ENCODE measurements at regions not wholly inside any gene's neighbourhood (a gene's known extent, or its start where the extent isn't known, plus 50 kb on each side); places are given as distances from the start of the nearest gene placed in this dataset.

GRCh38 chr22:49327411-49328117 is 500.1 kb downstream of the BRD1 start:
- no peak for DNase-seq (ENCODE audit: low spot score)

GRCh38 chr22:49326558-49326957 is 501.1 kb downstream of the BRD1 start:
- no peak for DNase-seq (ENCODE audit: low spot score)

- DNase-seq (ENCODE audit: low spot score) = no peak
Observed at GRCh38 chr22:49325531-49326395, 501.9 kb downstream of the BRD1 start.

- no peak for DNase-seq (ENCODE audit: low spot score)
Observed at GRCh38 chr22:49324527-49325491, 502.9 kb downstream of the BRD1 start.

DNA sequence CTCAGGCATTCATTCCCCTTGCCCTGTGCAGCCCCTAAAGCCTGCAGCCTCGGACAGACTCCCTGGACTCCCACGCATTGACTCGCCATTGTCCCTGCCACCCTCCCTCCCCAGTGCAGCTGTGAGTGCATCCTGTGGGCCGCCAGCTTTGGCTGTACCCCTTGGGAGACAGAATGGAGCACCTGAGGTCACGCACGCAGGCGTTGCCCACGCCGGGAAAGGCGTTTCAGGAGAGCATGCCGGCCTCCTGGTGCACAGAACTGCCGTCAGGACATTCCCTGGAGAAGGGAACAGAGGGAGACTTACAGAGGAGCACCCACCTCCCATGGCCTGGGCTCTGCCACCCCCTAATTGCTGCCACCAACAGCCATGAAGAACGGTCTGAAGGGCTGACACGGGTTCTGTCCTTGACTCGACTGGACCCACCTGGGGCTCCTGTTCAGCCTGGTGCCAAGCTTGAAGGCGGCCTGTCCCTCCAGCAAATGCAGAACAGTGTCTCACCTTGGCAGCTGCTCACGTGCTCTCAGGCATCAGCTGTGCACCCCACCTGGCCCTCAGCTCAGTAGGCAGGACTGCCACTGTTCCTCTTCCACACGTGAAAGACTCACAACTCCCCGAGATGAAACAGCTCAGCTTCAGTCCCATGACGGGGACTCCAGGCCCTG is 503.8 kb downstream of the BRD1 start:
- DNase-seq (ENCODE audit: low spot score) = no peak

DNA sequence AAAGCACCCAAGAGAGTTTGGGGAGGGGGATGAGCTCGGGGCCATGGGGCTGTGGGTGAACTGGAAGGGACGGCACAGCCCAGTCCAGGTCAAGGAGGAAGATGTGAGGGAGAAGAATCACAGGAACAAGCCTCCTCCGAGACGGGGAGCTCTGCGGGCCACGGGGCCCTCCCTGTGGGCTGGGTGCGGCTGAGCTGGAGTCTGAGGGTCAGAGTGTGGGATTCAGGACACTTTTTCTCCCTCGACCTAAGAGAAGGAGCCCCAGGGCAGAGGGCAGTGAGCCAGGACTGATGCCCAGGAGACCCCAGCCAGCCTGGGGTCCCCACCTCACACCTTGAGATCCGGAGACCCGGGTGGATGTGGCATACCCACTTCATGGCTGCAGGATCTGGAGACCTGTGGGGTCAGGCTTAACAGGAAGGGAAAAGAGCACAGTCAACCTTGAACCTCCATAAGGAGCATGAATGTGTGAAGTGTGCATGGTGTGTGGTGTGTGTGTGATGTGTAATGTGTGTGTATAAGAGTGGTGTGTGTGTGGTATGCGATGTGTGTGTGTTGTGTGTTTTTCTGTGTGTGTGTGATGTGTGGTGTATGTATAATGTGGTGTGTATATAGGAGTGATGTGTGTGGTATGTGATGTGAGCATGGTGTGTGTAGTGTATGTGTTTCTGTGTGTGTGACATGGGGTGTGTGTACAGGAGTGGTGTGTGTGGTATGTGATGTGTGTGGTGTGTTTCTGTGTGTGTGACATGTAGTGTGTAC is 504.6 kb downstream of the BRD1 start:
- no peak for DNase-seq (ENCODE audit: low spot score)

DNA sequence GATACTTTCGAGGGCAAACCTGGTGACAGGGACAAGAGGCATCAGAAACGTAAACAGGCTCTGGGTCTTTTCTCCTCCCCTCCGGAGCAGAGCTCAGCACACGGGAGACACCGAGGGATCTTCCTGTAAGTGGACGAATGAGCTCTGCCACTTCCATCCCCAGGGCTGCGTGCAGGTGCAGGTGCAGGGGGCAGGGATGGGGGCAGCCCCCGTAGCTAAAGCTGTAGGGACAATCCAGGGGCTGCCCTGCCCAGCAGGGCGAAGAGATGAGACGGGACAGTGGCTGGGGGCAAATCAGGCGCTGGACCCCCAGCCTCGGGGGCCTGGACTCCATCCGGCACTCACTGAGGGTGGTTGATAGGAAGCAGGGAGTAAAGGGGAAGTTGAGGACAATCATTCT is 505.4 kb downstream of the BRD1 start:
- DNase-seq (ENCODE audit: low spot score) = no peak

DNA sequence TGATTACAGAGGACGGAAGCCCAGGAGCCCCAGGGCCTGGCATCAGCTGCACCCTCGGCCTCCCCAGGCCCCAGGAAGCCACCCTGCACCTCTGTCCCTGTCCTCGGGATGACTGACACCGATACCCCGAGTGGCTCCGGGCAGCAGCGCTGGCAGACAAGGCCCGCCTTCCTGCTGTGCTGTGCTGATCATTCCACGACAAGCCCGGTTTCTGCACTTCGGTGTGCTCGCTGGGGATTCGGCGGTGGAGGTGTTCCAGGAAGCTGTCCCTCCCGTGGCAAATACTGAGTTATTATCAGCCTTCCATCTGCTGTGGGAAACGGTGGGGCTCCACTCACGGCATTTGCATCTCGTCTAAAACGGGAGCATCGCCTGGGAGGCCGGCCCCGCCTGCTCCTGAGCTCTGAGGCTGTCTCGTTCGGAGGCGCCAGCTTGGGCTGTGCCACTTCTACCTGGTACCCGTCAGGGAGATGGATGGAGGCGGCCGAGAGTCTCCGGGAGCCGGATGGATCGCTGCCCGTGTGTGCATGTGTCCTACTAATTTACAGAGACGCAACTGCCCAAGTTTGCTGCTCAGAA is 506.1 kb downstream of the BRD1 start:
- DNase-seq (ENCODE audit: low spot score) = no peak

DNA sequence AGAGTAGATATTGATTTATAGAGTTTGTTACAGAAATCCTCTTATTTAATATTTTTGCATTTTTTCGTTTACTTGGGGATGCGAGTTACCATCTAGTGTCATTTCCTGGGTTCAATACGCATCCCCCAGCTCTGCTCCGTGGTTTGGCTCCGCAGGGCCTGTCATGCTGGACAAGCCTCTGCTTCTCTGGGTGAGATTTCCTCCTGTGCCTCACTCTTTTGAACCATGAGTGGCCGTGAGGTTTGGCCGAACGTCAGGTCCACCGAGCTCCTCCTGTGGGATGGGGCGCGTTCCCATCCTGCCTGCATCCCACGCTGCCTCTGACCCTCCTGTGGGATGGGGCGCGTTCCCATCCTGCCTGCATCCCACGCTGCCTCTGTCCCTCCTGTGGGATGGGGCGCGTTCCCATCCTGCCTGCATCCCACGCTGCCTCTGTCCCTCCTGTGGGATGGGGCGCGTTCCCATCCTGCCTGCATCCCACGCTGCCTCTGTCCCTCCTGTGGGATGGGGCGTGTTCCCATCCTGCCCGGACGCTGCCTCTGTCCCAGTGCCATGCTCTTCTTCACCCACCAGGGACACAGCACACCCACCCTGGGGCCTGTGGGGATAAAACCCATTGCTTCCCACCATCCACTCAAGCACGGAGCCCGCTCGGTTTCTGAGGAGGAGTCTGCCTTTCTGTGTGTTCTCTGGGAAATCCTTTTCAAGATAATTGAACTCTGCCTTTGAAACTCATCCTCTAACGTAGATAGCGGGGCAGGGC is 506.8 kb downstream of the BRD1 start:
- DNase-seq (ENCODE audit: low spot score) = no peak

DNA sequence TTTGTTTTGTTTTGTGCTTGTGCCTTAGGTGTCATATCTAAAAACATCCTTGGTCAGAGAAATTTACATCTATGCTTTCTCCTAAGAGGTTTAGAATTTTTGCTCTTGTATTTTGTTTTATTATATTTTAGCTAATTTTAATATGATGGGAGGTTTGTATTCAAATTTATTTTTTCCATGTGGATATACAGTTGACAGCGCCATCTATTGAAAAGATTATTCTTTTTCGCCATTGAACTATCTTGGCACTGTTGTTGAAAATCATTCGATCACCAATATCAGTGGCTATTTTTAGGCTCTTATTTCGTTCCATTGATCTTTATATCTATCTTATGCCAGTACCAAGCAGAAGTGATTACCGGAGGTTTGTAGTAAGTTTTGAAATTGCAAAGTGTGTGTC is 510.3 kb downstream of the BRD1 start:
- DNase-seq (ENCODE audit: low spot score) = no peak

DNA sequence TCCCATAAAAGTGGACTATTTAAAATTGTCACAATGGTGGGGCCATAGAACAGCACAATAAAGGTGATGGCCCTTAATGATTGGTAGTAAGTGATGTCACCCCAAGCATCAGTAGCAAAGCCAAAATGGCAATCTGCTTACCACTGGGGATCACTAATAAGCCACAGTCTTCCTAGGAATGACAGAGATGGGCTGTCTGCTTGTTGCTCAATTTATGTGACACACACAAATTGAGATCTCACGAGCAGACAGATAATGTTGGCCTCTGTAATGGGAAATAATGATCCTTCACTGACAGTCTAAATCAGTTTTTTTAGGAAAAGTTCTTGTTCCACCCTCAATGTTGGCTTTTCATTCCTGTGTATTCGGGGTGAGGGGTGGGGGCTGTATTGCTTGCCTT is 515.1 kb downstream of the BRD1 start:
- DNase-seq (ENCODE audit: low spot score) = no peak

- DNase-seq (ENCODE audit: low spot score) = no peak
Observed at GRCh38 chr22:49310354-49310753, 517.3 kb downstream of the BRD1 start.

GRCh38 chr22:49308300-49308699 is 519.4 kb downstream of the BRD1 start:
- no peak for DNase-seq (ENCODE audit: low spot score)

- no peak for DNase-seq (ENCODE audit: low spot score)
Observed at GRCh38 chr22:49307870-49308269, 519.8 kb downstream of the BRD1 start.

DNA sequence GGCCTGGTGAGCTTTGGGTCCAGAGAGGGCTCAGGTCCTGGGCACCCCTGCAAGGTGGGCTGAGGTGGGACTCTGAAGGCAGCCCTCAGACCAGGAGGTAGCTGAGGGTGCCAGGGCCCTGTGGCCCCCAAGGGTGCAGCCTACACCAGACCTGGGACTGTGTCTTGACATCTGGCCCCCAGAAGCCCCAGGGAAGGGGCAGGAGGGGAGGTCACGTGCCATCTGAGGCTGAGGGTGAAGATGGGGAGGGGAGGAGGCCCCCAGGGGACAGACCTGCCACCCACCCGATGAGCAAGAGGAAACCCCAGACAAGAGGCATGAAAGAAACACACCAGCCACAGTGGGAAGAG is 520.2 kb downstream of the BRD1 start:
- DNase-seq (ENCODE audit: low spot score) = no peak

- DNase-seq (ENCODE audit: low spot score) = no peak
Observed at GRCh38 chr22:49306632-49307480, 520.8 kb downstream of the BRD1 start.

DNA sequence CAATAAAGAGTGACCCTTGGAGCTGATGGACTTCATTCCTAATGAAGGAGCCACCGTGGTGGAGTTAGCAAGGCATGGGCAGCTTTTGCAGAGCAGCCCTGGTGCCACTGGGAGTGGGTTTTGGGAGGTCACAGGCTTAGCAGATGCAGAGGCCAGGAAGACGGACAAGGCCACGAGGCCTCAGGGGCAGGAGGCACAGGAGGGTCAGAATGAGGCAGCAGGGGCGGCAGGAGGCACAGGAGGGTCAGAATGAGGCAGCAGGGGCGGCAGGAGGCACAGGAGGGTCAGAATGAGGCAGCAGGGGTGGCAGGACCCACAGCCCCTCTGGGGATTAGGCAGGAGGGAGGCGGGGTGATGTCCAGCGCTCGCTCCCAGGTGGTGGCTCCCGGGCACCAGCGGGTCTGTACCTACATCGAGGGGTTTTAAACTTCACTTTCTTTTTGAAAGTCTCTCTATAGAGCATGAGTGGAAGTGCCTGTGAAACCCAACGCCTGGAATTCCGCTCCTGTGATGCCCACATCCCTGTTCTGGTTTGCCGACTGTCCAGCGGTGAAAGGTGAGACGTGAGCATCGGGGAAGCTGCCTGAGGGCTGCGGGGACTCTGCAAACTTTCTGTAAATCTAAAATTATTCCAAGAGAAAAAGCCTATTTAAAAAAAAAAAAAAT is 521.6 kb downstream of the BRD1 start:
- DNase-seq (ENCODE audit: low spot score) = no peak

GRCh38 chr22:49305214-49305965 is 522.3 kb downstream of the BRD1 start:
- DNase-seq (ENCODE audit: low spot score) = peak; percentile 51

All from putamen (tissue), 1 donor.